Activated gamma-delta T cell treated with Interleukin-2 at 50 U/mL for 16 hours (primary cell): ENCODE measurements at regions not wholly inside any gene's neighbourhood (a gene's known extent, or its start where the extent isn't known, plus 50 kb on each side); places are given as distances from the start of the nearest gene placed in this dataset.
"Not testable (repeated sequence)": the region's sequence is repeated elsewhere in the genome, so short reads cannot be mapped to it uniquely, and the experiment has no call there.

ENCODE experiments used
- DNase-seq: peaks from one replicate; pipeline ENCODE4 v3.0.0-alpha.2; 2020

DNA sequence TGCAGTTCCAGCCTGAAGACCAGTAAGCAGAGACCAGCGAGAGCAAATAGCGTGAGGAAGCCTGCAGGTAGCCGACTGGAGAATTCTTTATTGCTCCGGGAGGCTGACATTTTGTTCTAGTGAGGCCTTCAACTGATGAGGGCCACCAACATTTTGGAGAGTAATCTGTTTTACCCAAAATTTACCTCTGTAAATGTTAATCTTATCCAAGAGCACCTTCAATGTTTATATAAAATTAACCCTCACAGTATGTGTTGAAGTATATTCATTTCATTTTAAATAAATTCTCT, 546.4 kb upstream of the SLITRK5 start:
- no peak for DNase-seq

DNA sequence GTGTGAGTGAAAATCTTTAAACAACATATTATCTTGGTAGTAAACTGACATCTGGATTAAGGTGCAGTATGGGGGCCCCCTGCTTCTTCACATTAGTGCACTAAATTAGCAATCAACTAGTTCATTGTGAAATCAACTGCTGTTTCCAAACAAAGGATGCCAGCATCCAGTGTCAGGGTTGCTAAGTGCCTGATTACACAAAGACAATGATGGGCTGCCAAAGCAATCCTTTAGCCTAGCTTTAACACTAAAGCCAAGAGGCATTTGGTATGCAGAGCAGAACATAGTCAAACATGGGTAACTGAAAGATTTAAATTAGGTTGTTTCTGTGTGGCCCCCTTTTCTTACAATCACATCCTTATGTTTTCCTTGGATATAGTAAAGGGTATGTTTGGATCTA, 543.1 kb upstream of the SLITRK5 start:
- no peak for DNase-seq

DNA sequence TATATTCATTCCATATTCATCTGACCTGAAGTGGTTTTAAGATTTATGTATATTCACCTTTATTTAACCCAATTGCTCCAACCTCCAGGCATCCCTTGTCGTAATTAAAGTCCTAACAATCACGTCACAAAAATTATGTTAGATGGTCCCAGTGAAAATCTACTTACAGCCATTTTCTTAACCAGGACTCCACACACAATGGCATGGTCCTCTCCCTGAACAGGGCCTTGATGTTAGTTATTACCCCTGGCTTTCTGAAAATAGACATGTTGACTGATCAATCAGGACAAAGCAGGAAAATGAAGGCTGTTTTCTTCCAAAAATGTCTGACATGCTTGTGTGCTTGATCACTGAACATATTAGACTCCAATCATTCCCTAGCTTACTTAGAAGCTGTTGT, 542.7 kb upstream of the SLITRK5 start:
- DNase-seq: no peak

DNA sequence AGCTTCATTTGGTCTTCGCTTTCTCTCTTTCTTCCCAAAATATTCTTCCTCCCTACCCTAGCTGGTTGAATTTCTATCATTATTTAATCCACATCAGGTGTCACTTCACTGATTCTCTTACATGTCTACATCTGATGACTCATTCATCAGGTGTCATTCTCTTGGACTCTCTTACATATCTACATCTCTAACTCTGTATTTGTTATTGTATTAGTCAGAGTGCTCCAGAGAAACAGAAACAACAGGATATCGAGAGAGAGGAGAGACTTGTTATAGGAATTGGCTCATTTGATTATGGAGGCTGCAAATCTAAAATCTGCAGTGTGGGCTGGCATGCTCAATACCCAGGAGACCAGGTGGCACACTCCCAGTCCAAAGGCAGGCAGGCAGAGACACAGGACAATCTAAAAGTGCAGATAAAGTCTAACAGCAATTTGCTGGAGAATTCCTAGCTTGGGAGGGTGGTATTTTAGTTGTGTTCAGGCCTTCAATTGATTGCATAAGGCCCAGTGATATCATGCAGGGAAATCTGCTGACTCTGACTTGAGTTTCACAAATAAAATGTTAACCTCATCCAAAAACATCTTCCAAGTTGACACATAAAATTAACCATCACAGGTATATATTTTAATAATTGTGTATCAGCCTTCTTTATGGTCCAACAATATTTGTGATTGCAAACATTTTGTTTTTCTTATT, 541.4 kb upstream of the SLITRK5 start:
- no peak for DNase-seq

DNA sequence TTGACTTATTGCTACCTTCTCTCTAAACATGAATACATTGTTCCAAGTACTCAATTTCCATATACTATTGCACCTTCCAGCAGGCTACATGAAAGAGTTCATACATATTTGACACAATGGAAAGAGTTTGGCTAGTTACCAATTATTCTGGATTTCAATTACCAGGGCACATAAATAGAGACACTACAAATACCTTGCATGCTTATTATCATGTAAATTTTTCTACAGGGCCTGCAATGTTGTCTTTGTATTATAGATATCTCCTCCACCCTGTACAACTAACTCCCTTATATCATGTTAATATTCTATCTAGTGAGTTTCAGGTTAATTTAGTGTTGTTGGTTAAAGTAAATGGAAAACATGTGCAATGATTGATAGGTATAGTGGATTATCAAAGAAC, 540.7 kb upstream of the SLITRK5 start:
- DNase-seq: no peak

DNA sequence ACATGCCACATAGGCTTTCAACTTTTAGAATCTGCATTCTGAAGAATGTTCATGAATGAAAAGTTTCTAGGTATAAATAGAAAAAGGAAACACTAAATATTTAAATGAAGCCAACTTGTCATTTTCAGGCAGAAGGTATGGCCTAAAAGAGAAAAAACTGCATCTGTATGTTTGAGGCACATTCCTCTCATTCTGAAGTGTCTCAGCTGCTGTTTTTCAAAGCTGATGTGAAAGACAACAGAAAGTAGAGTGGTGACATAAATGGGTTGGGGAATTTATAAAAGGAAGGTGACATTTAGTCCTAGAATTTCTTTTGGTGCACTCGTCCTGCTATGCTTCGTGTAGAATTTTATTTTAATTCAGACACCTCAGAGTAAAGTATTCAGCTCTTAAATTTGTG, 539.6 kb upstream of the SLITRK5 start:
- no peak for DNase-seq

DNA sequence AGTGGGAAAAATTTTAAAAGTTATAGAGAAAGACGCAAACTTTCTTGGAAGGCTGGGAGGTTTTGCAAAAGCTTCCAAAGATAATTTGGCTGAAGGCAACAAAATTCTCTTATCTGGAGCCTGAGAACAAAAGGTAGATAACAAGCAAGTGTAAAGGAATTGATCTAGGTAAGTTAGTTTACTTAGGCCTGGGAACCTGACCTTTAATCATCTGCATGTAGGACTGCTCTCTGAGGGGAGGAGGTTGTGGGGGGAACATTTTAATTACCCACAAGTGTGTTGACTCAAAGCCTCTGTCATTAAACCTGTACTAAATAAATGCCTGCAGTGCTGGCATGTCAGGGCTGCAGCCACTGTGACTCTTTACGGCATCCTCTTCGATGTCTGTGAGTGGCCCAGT, 532.3 kb upstream of the SLITRK5 start:
- no peak for DNase-seq

DNA sequence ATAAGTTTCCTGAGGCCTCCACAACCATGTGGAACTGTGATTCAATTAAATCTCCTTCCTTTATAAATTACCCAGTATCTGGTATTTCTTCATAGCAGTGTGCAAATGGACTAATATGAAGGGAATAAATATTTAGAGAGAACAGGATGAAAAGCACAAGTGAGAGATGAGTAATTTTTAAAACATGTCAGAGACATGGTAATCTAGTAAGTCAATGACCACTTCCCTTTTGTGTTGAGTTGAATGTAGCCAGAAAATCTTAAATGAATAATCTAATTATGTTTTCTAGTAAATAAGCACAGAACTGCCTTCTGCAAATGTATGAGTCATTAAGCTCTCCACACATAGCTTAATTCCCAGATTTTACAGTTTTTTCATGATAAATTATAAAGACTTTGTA, 524.1 kb upstream of the SLITRK5 start:
- DNase-seq: no peak

DNA sequence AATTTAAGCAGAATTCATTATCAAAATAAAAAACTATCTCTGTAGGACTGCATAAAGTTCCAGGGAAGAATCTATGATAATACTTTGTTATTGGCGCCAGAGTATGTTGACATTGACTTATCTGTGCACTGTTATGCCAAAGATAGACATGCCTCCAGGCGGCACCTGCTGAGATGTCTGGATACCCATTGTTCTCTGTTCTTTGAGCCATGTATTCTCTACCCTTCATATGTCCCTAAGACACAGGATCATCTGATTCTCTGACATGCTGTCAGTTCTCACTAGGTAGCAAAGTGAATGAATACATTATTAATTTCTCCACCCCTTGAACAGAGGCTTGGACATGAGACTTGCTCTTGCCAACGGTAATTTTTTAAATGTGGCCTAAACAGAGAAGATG, 517.8 kb upstream of the SLITRK5 start:
- no peak for DNase-seq

DNA sequence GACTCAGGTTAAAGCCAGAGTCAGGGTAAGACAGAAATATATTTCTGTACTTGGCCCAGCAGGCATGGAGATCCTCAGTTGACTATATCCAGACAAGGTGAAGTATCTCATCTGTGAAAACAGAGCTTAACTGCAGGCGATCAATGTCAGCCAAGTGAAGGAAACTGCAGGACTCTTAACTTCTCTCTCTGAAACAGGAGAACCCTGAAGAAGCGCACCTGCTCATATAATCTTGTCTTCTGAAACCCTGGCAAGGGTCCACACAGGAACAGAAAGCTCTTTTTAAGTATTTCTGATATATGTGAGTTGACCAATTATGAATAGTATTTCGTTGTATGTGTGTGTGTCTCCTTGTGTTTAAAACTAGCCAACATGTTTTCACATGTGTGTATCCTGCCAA, 504.8 kb upstream of the SLITRK5 start:
- no peak for DNase-seq

DNA sequence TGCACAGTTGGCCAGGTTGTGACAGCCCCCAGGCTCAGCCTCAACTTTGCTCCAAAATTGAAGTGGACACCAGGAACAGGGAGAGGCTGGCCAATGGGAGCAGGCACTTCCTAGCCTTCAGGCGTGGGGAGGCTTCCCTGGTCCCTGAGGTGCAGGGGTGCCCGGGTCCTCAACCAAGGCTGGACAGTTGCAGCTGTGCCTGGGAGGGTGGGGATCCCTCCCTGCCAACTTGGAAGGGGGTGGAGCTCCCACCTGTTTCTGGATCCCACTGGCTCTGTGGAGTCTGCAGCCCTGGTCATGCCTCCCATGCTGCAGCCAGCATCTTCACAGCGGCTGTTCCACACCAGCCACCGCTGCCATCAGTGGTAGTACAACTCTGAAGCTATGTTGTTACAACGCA, 502.8 kb upstream of the SLITRK5 start:
- no peak for DNase-seq

DNA sequence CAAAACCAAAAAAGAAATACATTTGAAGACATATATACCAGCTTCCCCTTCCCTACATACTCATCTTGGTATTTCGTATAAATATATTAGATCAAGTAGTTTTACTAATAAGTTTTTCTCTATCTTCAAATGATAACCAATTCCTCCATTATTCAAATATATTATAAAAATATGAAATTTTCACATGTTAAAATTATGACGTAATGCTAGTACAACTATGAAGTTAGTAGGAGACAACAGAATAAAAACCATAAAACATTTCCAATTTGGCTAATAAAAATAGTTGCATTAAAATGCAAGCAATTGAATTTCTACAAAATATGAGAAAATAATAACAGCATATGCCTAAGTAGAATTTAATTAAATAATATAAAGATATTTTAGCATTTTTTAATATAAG, 501.8 kb upstream of the SLITRK5 start:
- no peak for DNase-seq

DNA sequence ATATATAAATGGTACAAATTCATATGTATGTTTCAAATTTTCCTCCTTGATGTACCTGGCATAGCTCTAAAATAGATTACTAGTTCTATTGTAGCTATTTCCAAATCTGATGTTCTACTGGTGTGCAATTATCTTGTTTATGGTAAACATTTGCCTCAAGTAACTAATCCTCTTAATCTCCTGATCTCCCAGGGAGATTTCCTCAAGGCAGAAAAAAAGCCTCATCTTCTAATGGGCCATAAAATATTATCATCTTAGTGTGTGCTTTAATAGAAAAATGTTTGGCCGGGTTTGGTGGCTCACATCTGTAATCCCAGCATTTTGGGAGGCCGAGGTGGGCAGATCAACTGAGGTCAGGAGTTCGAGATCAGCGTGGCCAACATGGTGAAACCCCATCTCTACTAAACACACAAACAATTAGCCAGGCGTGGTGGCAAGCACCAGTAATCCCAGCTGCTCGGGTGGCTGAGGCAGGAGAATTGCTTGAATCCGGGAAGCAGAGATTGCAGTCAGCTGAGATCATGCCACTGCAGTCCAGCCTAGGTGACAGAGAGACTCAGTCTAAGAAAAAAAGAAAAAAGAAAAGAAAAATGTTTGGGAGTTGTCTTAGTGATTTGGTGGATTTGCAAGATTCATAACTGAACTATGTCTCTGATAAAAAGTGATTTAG, 498.9 kb upstream of the SLITRK5 start:
- no peak for DNase-seq

DNA sequence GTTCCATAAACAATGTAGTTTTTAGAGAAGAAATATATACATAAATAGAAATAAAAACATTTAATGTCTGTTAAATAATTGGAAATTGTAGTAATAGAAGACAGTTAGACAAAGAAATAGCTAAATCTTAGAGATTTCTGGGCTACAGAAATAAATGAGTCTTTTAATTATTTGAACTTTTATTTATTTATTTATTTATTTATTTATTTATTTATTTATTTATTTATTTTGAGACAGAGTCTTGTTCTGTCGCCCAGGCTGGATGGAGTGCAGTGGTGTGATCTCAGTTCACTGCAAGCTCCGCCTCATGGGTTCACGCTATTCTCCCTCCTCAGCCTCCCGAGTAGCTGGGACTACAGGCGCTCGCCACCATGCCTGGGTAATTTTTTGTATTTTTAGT, 486.0 kb upstream of the SLITRK5 start:
- DNase-seq: not testable (repeated sequence)

DNA sequence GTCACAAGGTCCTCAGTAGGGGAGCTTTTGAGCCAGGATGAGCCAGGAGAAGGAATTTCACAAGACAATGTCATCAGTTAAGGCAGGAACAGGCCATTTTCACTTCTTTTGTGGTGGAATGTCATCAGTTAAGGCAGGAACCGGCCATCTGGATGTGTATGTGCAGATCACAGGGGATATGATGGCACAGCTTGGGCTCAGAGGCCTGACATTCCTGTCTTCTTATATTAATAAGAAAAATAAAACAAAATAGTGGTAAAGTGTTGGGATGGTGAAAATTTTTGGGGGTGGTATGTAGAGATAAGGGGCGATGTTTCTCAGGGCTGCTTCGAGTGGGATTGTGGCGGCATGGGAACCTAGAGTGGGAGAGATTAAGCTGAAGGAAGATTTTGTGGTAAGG, 484.5 kb upstream of the SLITRK5 start:
- DNase-seq: not testable (repeated sequence)

DNA sequence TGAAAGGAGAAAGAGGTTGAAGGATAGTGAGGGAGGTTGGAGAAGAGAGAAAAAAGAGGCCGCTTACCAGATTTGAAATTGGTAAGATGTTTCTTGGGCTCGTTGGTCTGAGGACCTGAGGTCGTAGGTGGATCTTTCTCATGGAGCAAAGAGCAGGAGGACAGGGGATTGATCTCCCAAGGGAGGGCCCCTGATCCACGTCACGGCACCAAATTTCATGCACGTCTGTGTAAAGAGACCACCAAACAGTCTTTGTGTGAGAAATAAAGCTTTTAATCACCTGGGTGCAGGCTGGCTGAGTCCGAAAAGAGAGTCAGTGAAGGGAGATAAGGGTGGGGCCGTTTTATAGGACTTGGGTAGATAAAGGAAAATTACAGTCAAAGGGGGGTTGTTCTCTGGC, 479.7 kb upstream of the SLITRK5 start:
- DNase-seq: not testable (repeated sequence)

DNA sequence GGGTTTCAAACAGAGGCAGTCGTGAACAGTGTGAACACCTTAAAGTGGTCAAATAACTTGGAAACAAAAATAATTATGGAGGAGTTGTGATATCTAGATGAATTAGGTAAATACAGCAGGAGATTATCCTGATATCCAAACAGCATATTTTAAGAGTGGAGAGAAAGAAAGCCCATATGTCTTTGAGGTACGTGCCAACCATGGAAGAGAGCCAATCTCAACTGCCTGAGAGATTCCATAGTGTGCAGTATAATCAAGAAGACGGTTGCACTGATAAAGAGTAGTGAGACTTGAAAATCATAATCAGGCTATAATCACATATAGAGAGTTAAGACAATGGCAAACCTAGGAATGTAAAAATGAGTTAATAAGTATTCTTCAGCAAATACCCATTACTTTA, 472.8 kb upstream of the SLITRK5 start:
- DNase-seq: no peak

DNA sequence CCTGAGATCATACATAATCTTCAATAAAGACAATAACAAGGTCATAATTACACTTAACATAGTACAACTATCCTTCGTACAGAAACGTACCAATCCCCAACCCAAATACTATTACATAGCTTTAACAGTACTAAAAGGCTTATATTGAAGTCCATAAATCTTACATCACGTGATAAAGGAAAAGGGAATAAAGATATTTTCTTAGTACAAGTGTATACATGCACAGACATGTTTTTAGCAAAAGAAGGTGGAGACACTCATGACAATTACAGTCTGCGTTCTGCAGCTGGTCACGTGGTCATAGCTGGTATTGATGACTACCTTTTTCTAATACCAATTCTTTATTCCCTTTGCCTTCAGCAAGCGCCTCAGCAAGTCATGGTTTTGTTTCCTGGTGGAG, 464.5 kb upstream of the SLITRK5 start:
- no peak for DNase-seq

DNA sequence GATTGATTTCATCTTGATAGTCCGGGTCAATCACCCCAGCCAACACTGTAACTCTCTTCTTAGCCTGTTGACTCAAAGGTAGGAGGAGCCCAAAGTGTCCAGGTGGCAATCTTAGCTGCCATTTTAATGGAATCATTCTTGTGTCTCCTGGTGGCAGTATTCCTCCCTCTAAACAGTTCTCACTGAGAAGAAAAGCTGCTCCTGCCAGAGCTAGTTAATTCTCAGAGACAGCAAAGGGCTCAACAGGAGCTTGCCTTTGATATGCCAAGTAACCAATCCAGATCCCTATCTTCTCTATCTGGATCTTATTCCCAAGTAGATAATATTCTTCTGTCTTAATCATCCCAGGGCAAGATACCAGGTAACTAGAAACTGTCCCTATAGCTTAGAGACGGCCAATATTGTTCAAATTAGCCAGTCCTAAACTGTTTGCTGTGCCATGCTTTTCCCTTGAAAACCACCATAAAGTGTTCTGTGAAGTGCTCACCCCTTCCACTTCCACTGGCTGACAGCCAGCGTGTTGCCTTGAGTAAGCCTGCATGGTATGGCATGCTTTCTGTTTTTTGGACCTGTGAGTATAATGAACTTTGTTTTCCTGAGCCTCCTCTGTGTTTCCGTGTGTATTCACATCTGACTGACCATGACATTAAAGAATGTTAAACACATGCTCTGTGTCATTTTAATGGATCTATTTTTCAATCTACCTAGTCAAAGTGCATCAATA, 463.7 kb upstream of the SLITRK5 start:
- no peak for DNase-seq

DNA sequence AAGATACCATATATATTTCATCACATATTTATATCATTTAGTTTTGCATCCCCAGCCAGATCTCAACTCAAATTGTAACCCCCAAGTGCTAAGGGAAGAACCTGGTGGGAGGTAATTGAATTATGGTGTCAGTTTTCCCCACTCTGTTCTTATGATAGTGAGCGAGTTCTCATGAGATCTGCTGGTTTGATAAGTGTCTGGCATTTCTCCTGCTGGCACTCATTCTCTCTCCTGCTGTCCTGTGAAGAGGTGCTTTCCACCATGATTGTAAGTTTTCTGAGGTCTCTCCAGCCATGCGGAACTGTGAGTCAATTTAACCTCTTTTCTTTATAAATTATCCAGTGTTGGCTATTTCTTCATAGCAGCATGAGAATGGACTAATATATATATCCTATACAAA, 462.5 kb upstream of the SLITRK5 start:
- DNase-seq: no peak

DNA sequence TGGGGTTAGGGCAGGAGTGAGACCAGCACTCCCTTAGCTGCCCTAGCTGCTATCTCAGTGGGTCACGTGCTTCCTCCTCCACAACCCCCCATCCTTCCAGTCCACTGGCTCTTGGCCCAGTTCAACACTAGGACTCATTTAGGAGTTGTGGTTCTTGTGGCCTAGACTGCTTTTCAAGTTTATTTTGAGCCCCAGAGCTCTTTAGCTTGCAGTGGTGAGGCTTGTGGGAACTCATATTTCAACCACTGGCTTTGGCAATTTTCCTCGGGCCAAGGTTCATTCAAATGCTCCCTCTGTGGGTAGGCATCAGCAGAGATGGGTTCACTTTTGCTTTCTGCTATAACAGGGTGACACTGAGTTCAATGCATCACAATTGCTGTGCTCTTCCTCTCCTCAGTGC, 436.2 kb upstream of the SLITRK5 start:
- DNase-seq: no peak

DNA sequence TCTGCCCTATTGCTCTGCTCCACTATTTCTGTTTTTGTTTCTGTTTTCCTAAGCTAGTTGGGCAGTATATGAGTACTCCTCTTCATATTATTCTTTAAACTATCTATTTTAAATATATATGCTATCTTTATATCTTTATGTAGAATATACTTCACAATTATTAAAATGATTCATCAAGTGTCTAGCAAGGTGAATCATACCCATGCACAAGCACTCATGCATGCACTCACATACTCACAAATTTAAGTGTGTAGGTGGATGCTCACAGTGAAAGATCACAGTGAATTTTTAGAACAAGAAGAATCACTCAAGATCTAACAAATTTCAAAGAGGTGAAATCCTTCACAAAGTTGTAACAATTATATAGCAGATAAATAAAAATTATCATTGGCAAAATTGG, 435.6 kb upstream of the SLITRK5 start:
- DNase-seq: no peak

DNA sequence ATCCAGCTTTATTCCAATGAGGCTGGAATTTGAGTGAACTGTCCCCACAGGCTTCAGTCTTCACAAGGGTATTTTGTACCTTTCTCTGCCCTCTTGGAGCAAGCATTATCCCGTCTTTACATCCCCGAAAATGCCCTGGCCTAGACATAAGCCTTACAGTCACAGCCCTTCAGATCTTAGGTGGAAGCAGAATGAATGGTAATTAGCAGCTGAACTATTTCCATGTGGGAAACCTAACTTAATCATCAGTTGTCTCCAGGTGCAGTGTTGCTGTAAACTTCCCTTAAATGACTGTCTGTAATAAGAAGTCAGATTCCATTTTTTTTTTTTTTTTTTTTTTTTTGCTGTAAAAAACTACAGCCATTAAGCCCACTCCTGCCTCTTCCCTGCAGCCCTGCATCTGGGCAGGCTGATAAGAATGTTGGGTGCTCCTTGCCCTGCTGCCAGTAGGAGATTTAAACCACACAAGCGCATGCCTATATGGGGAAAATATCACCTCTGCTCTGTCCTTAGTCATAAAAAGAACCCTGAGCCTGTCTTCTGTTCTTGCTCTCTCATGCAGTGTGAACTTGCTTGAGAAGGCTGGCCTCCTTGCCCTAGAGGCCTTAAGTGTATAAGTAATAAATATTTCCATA, 426.8 kb upstream of the SLITRK5 start:
- DNase-seq: no peak

DNA sequence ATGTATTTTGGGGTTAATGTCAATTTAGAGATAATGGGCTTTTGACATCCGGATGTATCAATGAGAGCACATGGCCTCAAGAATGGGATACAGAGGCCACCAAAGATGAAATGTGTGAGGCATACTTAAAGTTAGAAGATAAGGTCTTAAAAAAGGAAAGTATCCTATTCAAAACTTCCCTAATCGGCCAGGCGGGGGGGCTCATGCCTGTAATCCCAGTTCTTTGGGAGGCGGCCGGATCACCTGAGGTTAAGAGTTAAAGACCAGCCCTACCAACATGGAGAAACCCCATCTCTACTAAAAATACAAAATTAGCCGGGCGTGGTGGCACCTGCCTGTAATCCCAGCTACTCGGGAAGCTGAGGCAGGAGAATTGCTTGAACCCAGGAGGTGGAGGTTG, 421.3 kb upstream of the SLITRK5 start:
- not testable (repeated sequence) for DNase-seq
